CD4-positive, CD25-positive, alpha-beta regulatory T cell (primary cell): ENCODE measurements at regions not wholly inside any gene's neighbourhood (a gene's known extent, or its start where the extent isn't known, plus 50 kb on each side); places are given as distances from the start of the nearest gene placed in this dataset.
A peak's percentile ranks its signal among the peaks of the same experiment; 100 is the strongest.
"Not testable (repeated sequence)": the region's sequence is repeated elsewhere in the genome, so short reads cannot be mapped to it uniquely, and the experiment has no call there.

Source experiments
- ATAC-seq, 2 donors: fragments of 150-1000 bp; cut with Tn5 transposase; one replicate each; pipeline ENCODE4 v1.10.0; 2021; ENCODE audit warnings: low read depth in 2 of 2, moderate number of reproducible peaks in 2 of 2, moderate library complexity in 1 of 2
- DNase-seq, 3 donors: peaks; one replicate each; pipeline versions ENCODE4 v3.0.0 to v3.0.0-alpha.2; 2012 to 2022; ENCODE audit warnings: mixed read lengths in 1 of 3
- H3K27ac ChIP-seq: one replicate; pipeline ENCODE4 v1.7.0; 2013; ENCODE audit warnings: mild to moderate bottlenecking, low read length; ENCODE audit not compliant: insufficient read depth, poor library complexity, severe bottlenecking
- H3K27me3 ChIP-seq: one replicate; pipeline ENCODE4 v1.7.0; 2013; ENCODE audit warnings: low read length; ENCODE audit not compliant: control insufficient read depth, insufficient read depth
- H3K36me3 ChIP-seq: one replicate; pipeline ENCODE4 v1.7.0; 2013; ENCODE audit warnings: mild to moderate bottlenecking, low read length, moderate library complexity; ENCODE audit not compliant: control insufficient read depth, insufficient read depth
- H3K4me1 ChIP-seq: 2 replicates; pipeline ENCODE4 v1.7.0; 2013; ENCODE audit warnings: mild to moderate bottlenecking, low read length; ENCODE audit not compliant: insufficient read depth, control insufficient read depth, poor library complexity, severe bottlenecking
- H3K4me3 ChIP-seq: one replicate; pipeline ENCODE4 v1.7.0; 2013; ENCODE audit warnings: low read depth, mild to moderate bottlenecking, low read length, moderate library complexity
- H3K9me3 ChIP-seq, 2 experiments: 1 replicate in 1 of 2; 2 replicates in 1 of 2; pipeline ENCODE4 v1.7.0; 2013; ENCODE audit warnings: low read length in 2 of 2, mild to moderate bottlenecking in 1 of 2, moderate library complexity in 1 of 2; ENCODE audit not compliant: control insufficient read depth in 2 of 2
- H3K27ac Mint-ChIP-seq, 3 donors: one replicate each; pipeline ENCODE4 v1.8.0; 2020 to 2022; ENCODE audit warnings: mild to moderate bottlenecking in 3 of 3, mixed read lengths in 3 of 3, moderate library complexity in 2 of 3
- H3K27me3 Mint-ChIP-seq: one replicate; pipeline ENCODE4 v1.8.0; 2022; ENCODE audit warnings: mild to moderate bottlenecking, mixed read lengths
- H3K36me3 Mint-ChIP-seq: one replicate; pipeline ENCODE4 v1.8.0; 2020; ENCODE audit warnings: mixed read lengths
- H3K4me1 Mint-ChIP-seq, 4 donors: one replicate each; pipeline ENCODE4 v1.8.0; 2020 to 2022; ENCODE audit warnings: mixed read lengths in 4 of 4, mild to moderate bottlenecking in 1 of 4
- H3K4me3 Mint-ChIP-seq, 4 donors: one replicate each; pipeline ENCODE4 v1.8.0; 2020 to 2022; ENCODE audit warnings: mild to moderate bottlenecking in 4 of 4, mixed read lengths in 4 of 4, moderate library complexity in 3 of 4
- H3K9me3 Mint-ChIP-seq, 7 donors: one replicate each; pipeline ENCODE4 v1.8.0; 2020 to 2022; ENCODE audit warnings: mixed read lengths in 7 of 7, mild to moderate bottlenecking in 3 of 7, moderate library complexity in 2 of 7

GRCh38 chr13:21272439-21272838, 96.0 kb downstream of the MRPL57 start:
- H3K27me3 Mint-ChIP-seq: peaks cover 12% of the 10 kb centered on the region
- not testable (repeated sequence) for ATAC-seq, H3K4me1 Mint-ChIP-seq, H3K36me3 ChIP-seq, H3K27ac ChIP-seq, H3K9me3 Mint-ChIP-seq, H3K9me3 ChIP-seq, H3K27me3 ChIP-seq, H3K4me1 ChIP-seq, H3K36me3 Mint-ChIP-seq, H3K4me3 ChIP-seq, H3K27ac Mint-ChIP-seq, DNase-seq, H3K4me3 Mint-ChIP-seq

- not testable (repeated sequence) for H3K4me3 ChIP-seq, H3K4me1 Mint-ChIP-seq, H3K9me3 ChIP-seq, H3K36me3 Mint-ChIP-seq, H3K4me1 ChIP-seq, ATAC-seq, H3K9me3 Mint-ChIP-seq, H3K27ac ChIP-seq, DNase-seq, H3K27ac Mint-ChIP-seq, H3K27me3 ChIP-seq, H3K36me3 ChIP-seq, H3K4me3 Mint-ChIP-seq
- H3K27me3 Mint-ChIP-seq: peaks cover 12% of the 10 kb centered on the region
Observed at GRCh38 chr13:21274457-21274856, 98.0 kb downstream of the MRPL57 start.

- no peaks in the 10 kb centered on the region for H3K4me1 Mint-ChIP-seq
- peaks cover 28% of the 10 kb centered on the region for H3K27me3 Mint-ChIP-seq
- no peak overlapping the region for H3K4me3 ChIP-seq
Observed at GRCh38 chr13:21282065-21282464, 105.6 kb downstream of the MRPL57 start.

GRCh38 chr13:21287331-21287907, 111.0 kb downstream of the MRPL57 start:
- Mint-ChIP-seq H3K27me3 (peaks cover 28% of the 10 kb centered on the region), H3K27ac (no peak overlapping the region), H3K4me1 (no peaks in the 10 kb centered on the region), H3K4me3 (no peak overlapping the region), H3K36me3 (no peaks in the 10 kb centered on the region), H3K9me3 (peaks cover 0 to 2% (median 0%) of the 10 kb centered on the region in 7 donors)
- DNase-seq: no peak
- Histone ChIP-seq H3K4me3 (no peak overlapping the region), H3K27me3 (peaks cover 17% of the 10 kb centered on the region), H3K36me3 (no peaks in the 10 kb centered on the region), H3K27ac (no peak overlapping the region), H3K9me3 (no peaks in the 10 kb centered on the region), H3K4me1 (no peaks in the 10 kb centered on the region)
- no peak for ATAC-seq

More at GRCh38 chr13:21282065-21282464, 105.6 kb downstream of the MRPL57 start:
- peaks cover 0 to 4% (median 0%) of the 10 kb centered on the region in 7 donors for H3K9me3 Mint-ChIP-seq
- ATAC-seq (no peak), DNase-seq (no peak)
- Histone ChIP-seq H3K36me3 (no peaks in the 10 kb centered on the region), H3K4me1 (no peaks in the 10 kb centered on the region), H3K27ac (no peak overlapping the region), H3K9me3 (no peaks in the 10 kb centered on the region), H3K27me3 (peaks cover 23% of the 10 kb centered on the region)
- no peaks in the 10 kb centered on the region for H3K36me3 Mint-ChIP-seq
- no peak overlapping the region for H3K4me3 Mint-ChIP-seq
- no peak overlapping the region for H3K27ac Mint-ChIP-seq

- peaks cover 5% of the 10 kb centered on the region for H3K27me3 ChIP-seq
- H3K4me3 ChIP-seq: no peak overlapping the region
- no peaks in the 10 kb centered on the region for H3K9me3 ChIP-seq
- Mint-ChIP-seq H3K27ac (no peak overlapping the region), H3K9me3 (peaks cover 0 to 2% (median 0%) of the 10 kb centered on the region in 7 donors), H3K27me3 (peaks cover 13% of the 10 kb centered on the region), H3K36me3 (no peaks in the 10 kb centered on the region), H3K4me1 (no peaks in the 10 kb centered on the region), H3K4me3 (no peak overlapping the region)
- H3K4me1 ChIP-seq: no peaks in the 10 kb centered on the region
- H3K36me3 ChIP-seq: no peaks in the 10 kb centered on the region
- no peak for DNase-seq
- no peak for ATAC-seq
- no peak overlapping the region for H3K27ac ChIP-seq
Observed at GRCh38 chr13:21289475-21289874, 113.0 kb downstream of the MRPL57 start.

- not testable (repeated sequence) for H3K36me3 ChIP-seq, H3K4me3 Mint-ChIP-seq, H3K27ac ChIP-seq, H3K9me3 ChIP-seq, H3K27me3 Mint-ChIP-seq, H3K36me3 Mint-ChIP-seq, ATAC-seq, H3K4me1 ChIP-seq, H3K27me3 ChIP-seq, H3K4me3 ChIP-seq, H3K9me3 Mint-ChIP-seq, DNase-seq, H3K4me1 Mint-ChIP-seq, H3K27ac Mint-ChIP-seq
Observed at GRCh38 chr13:21290442-21291002, 114.1 kb downstream of the MRPL57 start.

- Mint-ChIP-seq H3K9me3 (no peaks in the 10 kb centered on the region), H3K27ac (no peak overlapping the region), H3K36me3 (no peaks in the 10 kb centered on the region), H3K27me3 (peaks cover 4% of the 10 kb centered on the region), H3K4me3 (no peak overlapping the region), H3K4me1 (no peaks in the 10 kb centered on the region)
- ATAC-seq (no peak), DNase-seq (no peak)
- no peaks in the 10 kb centered on the region for H3K27me3 ChIP-seq
- no peaks in the 10 kb centered on the region for H3K9me3 ChIP-seq
- H3K4me1 ChIP-seq: no peaks in the 10 kb centered on the region
- no peak overlapping the region for H3K4me3 ChIP-seq
- no peaks in the 10 kb centered on the region for H3K36me3 ChIP-seq
- H3K27ac ChIP-seq: no peak overlapping the region
Observed at GRCh38 chr13:21291840-21292239, 115.4 kb downstream of the MRPL57 start.

GRCh38 chr13:21296991-21297390, 120.5 kb downstream of the MRPL57 start:
- not testable (repeated sequence) for ATAC-seq, H3K9me3 Mint-ChIP-seq, H3K27me3 Mint-ChIP-seq, H3K9me3 ChIP-seq, H3K36me3 ChIP-seq, H3K36me3 Mint-ChIP-seq, H3K4me3 ChIP-seq, H3K27me3 ChIP-seq
- peaks cover 16% of the 10 kb centered on the region for H3K4me1 ChIP-seq
- peak overlapping the region; percentile 48 for H3K27ac ChIP-seq
- DNase-seq: peak in 2 of 3 donors; percentile 10
- Mint-ChIP-seq H3K4me3 (peak overlapping the region; percentile 73 to 88 (median 86)), H3K27ac (peak overlapping the region in 2 of 3 donors; percentile 72 to 73), H3K4me1 (peaks cover 9 to 20% (median 18%) of the 10 kb centered on the region in 4 donors)
